Liver (tissue), 3 donors: ENCODE measurements at regions not wholly inside any gene's neighbourhood (a gene's known extent, or its start where the extent isn't known, plus 50 kb on each side); places are given as distances from the start of the nearest gene placed in this dataset.

Experiments
- ATF3 ChIP-seq: IDR thresholded peaks from 2 replicates; pipeline ENCODE4 v1.6.1; 2016; ENCODE audit warnings: antibody characterized with exemption
- CTCF ChIP-seq: fragments of 150-350 bp; IDR thresholded peaks from 2 replicates; pipeline ENCODE4 v1.5.1; 2017; ENCODE audit warnings: improper control_type of control experiment, low read depth, low read length; ENCODE audit not compliant: missing input control
- GABPA ChIP-seq, 2 donors: IDR thresholded peaks in 1 of 2; conservative IDR thresholded peaks in 1 of 2; 2 replicates each; pipeline ENCODE4 v1.6.1; 2016; ENCODE audit warnings: antibody characterized with exemption in 2 of 2, mild to moderate bottlenecking in 1 of 2, moderate library complexity in 1 of 2
- REST ChIP-seq: IDR thresholded peaks from 2 replicates; pipeline ENCODE4 v1.6.1; 2016; ENCODE audit warnings: antibody characterized with exemption, mild to moderate bottlenecking
- donor health status: healthy.
- donor health status: healthy.

- TF ChIP-seq CTCF, result no peak
- no peak for TF ChIP-seq GABPA (IDR thresholded peaks at IDR 0.05 in 1 of 2, conservative IDR thresholded peaks at IDR 0.05 in 1 of 2)
- no peak for TF ChIP-seq ATF3
- no peak for TF ChIP-seq REST
Observed at GRCh38 chr11:105553025-105553424, 56.8 kb upstream of the GRIA4 start.
